GM12865 (cell line): ENCODE measurements at regions not wholly inside any gene's neighbourhood (a gene's known extent, or its start where the extent isn't known, plus 50 kb on each side); places are given as distances from the start of the nearest gene placed in this dataset.
"Not testable (repeated sequence)": the region's sequence is repeated elsewhere in the genome, so short reads cannot be mapped to it uniquely, and the experiment has no call there.

Source experiments
- DNase-seq: peaks from one replicate; pipeline ENCODE4 v3.0.0; 2010; ENCODE audit warnings: low read depth
- H3K4me3 ChIP-seq: 2 replicates; pipeline ENCODE4 v1.5.1; 2011; ENCODE audit warnings: mild to moderate bottlenecking, low read depth, low read length, control low read depth
- TF ChIP-seq, protein P1 (sequence below): IDR thresholded peaks from 2 replicates; pipeline ENCODE4 v1.5.1; 2011; ENCODE audit warnings: low read length, control low read depth, low read depth, inconsistent platforms; ENCODE audit not compliant: insufficient read depth; ENCODE audit errors: missing control alignments

DNA sequence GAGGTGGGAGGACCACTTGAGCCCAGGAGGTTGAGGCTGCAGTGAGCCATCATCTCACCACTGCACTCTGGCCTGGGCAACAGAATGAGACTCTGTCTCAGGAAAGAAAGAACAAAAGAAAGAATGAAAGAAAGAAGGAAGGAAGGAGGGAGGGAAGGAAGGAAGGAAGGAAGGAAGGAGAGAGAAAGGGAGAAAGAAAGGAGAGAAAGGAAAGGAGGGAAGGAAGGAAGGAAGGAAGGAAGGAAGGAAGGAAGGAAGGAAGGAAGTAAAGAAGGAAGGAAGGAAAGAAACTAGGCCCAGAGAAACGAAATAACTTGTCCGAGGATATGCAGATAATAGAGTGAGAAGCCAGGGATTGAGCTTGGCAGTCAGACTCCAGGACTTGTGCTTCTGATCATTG, 102.1 kb downstream of the SKIDA1 start:
- TF ChIP-seq, protein P1, sequence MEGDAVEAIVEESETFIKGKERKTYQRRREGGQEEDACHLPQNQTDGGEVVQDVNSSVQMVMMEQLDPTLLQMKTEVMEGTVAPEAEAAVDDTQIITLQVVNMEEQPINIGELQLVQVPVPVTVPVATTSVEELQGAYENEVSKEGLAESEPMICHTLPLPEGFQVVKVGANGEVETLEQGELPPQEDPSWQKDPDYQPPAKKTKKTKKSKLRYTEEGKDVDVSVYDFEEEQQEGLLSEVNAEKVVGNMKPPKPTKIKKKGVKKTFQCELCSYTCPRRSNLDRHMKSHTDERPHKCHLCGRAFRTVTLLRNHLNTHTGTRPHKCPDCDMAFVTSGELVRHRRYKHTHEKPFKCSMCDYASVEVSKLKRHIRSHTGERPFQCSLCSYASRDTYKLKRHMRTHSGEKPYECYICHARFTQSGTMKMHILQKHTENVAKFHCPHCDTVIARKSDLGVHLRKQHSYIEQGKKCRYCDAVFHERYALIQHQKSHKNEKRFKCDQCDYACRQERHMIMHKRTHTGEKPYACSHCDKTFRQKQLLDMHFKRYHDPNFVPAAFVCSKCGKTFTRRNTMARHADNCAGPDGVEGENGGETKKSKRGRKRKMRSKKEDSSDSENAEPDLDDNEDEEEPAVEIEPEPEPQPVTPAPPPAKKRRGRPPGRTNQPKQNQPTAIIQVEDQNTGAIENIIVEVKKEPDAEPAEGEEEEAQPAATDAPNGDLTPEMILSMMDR, result no peak
- no peak overlapping the region for H3K4me3 ChIP-seq
- DNase-seq, result no peak

DNA sequence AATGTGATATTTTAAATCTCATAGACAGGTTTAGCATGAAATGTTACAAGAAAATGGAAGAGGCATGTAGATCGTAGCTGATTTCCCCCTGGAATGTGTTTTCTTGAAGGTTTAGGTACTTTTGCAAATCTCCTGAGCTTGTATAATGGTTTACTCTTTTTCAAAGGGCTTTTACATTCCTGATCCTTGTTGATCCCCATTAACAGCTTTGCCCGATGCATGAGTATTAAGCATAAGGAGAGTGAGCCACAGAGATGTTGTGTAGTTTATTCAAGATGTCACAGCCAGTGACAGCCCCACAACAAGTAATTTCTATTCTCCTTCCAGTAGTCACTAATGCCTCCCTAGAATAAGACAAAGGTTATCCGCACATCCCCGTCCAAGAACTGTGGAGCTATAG, 103.7 kb downstream of the SKIDA1 start:
- TF ChIP-seq, protein P1, result no peak
- no peak for DNase-seq
- no peak overlapping the region for H3K4me3 ChIP-seq

DNA sequence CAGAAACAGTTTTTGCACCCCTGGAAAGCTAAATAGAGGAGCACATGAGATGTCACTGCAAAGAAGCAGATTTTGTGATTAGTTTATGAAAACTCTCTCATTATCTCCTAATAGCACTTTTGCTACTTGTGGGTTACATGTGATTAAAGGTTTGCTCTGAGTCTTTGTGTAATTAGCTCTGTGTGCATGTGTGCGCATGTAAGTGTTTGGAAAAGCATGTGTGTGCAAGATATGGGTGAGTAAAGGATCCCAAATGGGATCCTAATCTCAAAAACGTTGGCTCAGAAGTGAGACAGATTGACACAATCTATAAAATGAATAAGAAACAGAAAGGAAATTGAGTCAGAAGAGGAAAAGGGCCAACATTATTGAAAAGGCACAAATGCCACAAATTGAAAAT, 104.5 kb downstream of the SKIDA1 start:
- DNase-seq, result no peak
- no peak overlapping the region for H3K4me3 ChIP-seq
- TF ChIP-seq, protein P1, result no peak

DNA sequence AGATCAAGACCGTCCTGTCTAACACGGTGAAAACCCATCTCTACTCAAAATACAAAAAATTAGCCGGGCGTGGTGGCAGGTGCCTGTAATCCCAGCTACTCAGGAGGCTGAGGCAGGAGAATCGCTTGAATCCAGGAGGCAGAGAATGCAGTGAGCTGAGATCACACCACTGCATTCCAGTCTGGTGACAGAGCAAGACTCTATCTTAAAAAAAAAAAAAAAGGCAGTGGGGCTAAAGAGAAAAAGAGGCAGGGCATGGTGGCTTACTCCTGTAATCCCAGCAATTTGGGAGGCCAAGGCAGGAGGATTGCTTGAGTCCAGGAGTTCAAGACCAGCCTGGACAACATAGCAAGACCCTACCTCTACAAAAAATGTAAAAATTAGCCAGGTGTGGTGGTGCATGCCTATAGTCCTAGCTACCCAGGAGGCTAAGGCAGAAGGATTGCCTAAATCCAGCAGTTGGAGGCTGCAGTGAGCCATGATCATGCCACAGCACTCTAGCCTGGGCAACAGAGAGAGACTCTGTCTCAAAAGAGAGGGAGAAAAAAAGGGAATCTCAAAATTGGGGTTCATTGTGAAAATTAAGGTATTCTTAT, 106.4 kb downstream of the SKIDA1 start:
- H3K4me3 ChIP-seq, DNase-seq: not testable (repeated sequence)

DNA sequence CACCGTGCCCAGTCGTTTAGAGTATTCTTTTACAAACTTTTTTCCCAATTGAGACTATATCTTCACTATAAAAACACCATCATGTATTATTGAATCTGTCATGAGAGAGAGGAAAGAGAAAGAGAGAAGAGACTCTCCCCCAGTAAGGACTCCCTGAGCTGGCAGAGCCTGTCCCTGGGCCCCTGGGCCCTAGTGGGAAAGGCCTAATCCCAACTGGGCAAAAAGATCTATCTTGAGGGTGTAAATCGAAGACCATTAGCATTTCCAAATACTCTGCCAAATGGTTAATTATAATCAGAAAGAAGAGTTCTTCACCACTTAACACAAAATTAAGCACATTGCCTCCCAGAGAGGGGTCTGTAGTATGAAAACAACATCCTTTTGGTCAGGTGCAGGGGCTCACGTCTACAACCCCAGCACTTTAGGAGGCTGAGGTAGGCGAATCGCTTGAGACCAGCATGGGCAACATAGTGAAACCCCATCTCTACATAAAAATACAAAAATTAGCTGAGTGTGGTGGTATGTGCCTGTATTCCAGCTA, 108.2 kb downstream of the SKIDA1 start:
- H3K4me3 ChIP-seq, result no peak overlapping the region
- TF ChIP-seq, protein P1, result no peak

DNA sequence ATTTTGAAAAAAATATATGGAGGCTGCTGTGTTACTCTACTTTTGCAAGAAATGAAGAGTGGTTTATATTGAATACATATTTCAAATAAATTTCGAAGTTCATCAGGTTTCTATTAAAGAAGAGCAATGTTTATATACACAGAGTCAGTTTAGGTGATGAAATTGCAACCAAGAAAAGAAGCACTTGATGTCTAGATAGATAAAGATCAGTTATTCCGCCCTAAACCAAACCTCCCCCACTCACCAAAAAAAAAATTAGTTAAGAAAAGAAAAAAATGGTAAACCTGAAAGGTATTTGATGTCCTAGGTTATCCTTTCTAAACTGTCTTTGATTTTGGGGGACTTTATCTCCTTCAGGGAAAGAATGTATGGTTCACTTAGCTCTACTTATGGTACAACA, 111.8 kb downstream of the SKIDA1 start:
- DNase-seq, result no peak
- TF ChIP-seq, protein P1, result no peak
- no peak overlapping the region for H3K4me3 ChIP-seq

More for the DNA sequence above, 108.2 kb downstream of the SKIDA1 start:
- DNase-seq, result no peak

DNA sequence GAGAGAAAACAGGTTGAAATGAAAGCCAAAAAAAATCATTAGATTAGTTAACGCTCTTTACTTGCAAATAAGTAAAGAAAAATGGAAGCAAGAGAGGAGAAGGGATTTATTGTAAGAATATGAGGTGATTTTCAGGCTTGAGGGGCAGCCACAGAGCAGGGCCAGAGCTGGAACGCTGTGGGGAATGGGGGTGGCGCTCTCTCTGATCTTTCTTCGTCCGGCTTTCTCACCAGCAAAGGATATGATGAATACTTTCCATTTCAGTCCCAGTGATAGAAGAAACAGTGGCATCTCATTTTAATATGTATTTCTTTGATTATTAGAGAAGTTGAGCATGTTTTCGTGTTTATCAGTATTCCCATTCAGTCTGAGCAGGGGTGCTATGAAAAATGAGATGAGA, 112.2 kb downstream of the SKIDA1 start:
- TF ChIP-seq, protein P1, result no peak
- DNase-seq, result no peak
- no peak overlapping the region for H3K4me3 ChIP-seq
